HG03442 (cell line): ENCODE measurements at regions not wholly inside any gene's neighbourhood (a gene's known extent, or its start where the extent isn't known, plus 50 kb on each side); places are given as distances from the start of the nearest gene placed in this dataset.
"Not testable (repeated sequence)": the region's sequence is repeated elsewhere in the genome, so short reads cannot be mapped to it uniquely, and the experiment has no call there.

Experiments
- ATAC-seq: cut with Tn5 transposase; IDR thresholded peaks from one replicate; pipeline ENCODE4 v1.9.1; 2021; ENCODE audit warnings: mild to moderate bottlenecking, moderate library complexity; ENCODE audit not compliant: unreplicated experiment

DNA sequence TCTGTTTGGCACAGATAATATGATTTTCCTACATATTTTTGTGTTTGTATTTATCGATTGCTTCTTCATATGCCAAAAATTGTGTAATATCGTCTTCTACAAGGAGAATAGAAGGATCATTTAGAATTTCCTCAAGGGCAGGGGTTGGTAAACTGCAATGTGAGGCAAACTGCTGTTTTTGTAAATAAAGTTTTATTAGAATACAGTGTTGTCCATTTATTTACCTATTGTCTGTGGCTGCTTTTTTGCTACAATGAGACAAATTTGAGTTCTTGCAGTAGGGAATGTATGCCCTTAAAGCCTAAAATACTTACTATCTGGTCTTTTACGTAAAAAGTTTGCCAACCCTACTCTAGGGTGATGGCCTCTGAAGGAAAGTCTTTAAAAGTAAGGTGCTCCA lies 509.5 kb downstream of the TMEM114 start:
- no peak for ATAC-seq

DNA sequence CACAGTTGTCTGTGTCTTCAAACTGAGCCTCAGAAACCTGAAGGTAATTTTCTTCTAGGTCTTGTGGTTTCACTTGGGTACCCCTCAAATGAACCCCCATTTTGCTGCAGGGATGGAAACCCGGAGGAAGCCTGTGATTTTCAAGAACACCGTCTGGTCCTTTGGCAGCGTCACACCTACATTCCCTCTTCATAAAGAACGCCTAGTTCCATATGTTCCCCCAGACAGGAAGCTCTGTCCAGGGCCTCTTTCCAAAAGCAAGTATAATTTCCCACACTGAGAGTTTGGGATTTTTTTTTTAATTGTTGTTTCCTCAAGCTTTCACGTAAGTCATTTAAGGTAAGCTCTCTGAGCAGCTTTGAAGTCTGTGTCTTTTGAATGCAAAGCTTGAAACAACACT lies 515.0 kb downstream of the TMEM114 start:
- ATAC-seq = no peak

DNA sequence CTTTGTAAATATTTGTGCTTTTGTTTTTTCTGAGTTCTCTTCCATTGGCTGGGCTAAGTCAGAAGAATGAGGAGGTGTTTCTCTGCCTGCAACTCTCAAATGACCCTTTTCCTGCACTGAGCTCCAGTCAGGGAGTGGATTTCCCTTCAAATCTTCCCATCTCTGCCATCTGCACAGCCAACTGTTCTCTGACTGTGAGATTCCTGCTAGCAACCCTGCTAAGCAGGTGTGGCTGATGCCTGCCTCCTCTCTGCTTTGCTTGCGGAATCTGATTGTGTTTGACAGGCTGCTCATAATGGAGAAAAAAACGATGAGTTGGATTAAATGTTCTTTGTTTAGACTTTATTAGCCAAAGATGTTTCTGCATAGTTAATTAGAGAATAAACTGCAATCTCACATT lies 519.8 kb downstream of the TMEM114 start:
- no peak for ATAC-seq

GRCh38 chr16:8068225-8068624 lies 522.1 kb downstream of the TMEM114 start:
- not testable (repeated sequence) for ATAC-seq

DNA sequence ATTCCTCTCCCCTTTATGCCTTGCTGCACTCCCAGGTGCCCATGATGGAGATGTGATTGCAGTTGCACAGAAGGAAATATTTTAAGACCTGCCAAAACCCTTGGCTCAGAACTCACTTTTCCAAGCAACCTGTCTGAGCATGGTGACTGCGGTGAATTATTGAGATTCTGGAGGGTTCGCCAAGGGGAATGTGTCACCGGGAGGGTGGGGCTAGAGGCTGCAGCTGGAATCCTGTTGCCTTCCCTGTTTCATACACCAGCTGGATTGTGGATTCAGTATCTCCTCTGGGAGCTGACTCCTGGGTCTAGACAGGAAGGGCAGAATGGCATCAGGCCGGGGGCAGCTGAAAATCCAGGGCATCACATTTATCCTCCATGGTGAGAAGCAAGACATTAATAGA lies 527.2 kb downstream of the TMEM114 start:
- ATAC-seq = no peak

DNA sequence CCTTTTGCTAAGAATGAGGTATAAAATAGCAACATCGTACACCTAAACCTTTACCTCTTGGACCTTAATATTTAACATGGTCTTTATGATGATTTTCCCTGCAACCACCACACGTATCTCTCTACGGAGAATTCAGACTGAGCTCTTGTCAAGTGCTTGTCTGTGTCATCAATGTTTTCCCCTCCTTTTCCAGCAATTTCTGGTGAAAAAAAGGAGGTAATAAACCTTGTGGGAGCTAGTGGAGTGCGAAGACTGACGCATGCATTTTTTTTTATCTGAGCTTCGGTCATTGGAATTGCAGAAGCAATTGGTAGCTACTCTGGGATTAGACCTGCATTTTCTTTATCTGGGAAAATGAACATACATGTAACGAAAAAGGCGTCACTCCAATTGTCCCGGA lies 527.6 kb downstream of the TMEM114 start:
- ATAC-seq = no peak

DNA sequence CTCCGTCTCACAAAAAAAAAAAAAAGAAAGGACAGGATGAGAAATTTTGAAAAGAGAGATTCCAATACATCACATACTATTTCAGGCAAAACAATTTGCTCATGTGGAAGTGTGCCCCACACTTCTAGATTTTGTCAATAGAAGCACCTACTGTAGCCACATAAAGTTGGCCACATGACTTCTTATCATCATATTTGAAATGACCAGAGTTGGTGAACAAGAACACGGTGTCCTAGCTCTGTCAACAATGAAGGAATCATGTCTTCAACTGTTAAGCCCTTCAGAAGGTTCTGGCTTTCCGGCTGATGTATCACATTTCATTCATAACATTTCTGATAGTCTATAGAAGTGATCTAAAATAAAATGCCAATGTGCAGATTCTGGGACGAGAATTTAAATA lies 534.5 kb downstream of the TMEM114 start:
- no peak for ATAC-seq

GRCh38 chr16:8053437-8053836 lies 536.9 kb downstream of the TMEM114 start:
- ATAC-seq = no peak

DNA sequence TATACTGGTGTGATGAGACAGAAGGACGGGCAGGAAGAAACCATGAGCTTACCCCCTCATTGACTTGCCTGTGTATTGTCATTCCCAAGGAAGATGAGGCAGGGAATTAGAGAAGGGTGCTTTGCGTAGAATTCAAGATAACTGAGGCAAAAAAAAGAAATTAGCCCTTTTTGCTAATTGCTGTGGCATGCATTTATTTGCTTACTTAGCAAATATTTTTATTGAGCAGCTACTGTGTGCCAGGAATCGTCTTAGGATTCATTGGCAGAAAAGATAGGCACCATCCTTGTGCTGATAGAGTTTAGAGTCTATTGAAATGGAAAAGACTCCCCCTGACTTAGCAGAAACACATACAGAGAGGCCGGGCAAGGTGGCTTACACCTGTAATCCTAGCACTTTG lies 541.9 kb downstream of the TMEM114 start:
- ATAC-seq = no peak

- ATAC-seq = no peak
These were observed 542.6 kb downstream of the TMEM114 start for GRCh38 chr16:8047736-8048135.

GRCh38 chr16:8044796-8045195 lies 545.5 kb downstream of the TMEM114 start:
- ATAC-seq = no peak

DNA sequence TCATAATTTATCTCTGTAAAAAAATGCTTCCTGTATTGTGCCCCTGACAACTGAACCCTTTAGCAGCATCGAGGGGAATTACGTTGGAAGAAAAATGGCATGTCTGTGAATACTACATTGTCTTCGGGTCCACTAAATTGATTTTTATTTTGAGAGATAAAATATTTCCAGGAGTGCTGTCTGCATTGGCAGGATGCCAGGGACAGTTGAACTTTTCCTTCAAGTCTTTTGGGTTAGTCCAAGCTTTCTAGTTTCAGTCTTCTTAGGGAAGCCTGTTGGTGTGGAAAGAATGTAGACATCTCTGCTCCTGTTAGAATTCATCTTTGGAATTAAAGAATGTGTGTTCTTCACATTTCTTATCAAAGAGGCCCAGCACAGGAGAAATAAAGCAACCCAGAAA lies 557.9 kb downstream of the TMEM114 start:
- no peak for ATAC-seq

GRCh38 chr16:8030004-8030403 lies 560.3 kb downstream of the TMEM114 start:
- not testable (repeated sequence) for ATAC-seq

DNA sequence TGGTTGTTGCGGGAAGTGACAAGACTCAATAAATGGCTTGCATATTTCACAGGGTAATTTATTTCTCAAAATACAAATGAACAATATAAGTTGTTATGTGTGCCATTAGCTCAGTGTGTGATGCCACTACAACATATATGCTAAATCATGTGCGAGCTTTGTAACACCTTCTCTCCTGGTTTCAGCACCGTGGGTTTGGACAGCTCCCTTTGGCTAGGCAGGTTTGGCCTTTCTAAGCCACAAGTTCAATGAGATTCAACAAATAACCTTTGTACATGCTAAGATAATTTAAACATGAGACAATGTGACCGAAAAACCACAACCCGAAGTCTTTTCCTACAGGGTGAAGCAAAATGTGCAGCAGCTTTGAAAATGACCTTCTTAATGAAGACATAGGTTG lies 563.9 kb downstream of the TMEM114 start:
- ATAC-seq = no peak

DNA sequence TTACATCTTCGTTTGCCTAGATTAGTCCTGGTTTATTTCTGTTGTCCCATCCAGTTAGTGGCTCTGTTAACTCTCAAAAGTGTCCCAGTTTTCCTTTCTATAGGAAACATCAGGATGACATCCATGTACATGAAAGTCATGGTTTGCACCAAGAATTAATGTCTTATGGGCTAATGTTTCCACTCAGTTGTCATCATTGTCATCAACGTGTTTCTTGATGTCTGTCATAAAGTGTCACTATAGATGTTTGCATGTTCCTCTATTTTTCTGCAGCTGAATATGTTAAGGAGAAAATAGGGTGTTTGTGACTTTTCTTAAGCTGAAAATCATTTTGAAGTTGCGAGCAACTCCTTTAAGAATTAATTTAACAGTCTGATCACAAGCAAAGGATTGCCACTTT lies 567.0 kb downstream of the TMEM114 start:
- ATAC-seq = no peak

- no peak for ATAC-seq
These were observed 585.0 kb downstream of the TMEM114 start for GRCh38 chr16:8005096-8005860.

DNA sequence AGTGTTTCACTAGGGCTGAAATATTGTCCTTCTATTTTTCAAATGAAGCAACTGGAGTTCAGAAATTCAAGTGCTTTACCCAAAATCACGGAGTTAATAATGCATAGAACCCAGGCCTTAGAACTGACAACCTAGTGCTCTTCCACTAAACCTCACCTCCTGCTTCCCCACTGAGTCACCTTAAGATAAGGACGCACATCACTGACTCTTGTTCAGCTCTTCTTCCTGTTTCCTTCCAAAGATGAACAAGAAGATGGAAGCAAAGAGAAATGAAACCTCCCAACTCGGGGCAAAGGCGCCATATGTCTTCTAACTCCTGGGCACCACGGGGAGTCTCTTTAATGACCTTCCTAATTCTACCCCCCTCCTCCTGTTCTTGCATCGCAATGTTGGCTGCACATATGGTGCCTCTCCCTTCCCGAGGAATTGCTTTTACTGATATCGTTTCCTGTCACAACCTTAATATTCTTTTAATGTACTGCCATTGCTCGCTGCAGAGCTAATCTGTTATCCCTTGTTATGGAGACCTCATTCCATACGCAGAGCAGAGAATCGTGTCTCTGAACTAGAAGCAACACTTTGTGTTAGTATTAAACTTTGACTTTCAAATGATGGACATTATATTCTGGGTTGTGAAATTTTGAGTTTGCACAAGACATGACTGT lies 591.4 kb downstream of the TMEM114 start:
- ATAC-seq = no peak

- ATAC-seq = no peak
These were observed 592.3 kb downstream of the TMEM114 start for GRCh38 chr16:7997966-7998365.

GRCh38 chr16:7992616-7993015 lies 597.7 kb downstream of the TMEM114 start:
- no peak for ATAC-seq

DNA sequence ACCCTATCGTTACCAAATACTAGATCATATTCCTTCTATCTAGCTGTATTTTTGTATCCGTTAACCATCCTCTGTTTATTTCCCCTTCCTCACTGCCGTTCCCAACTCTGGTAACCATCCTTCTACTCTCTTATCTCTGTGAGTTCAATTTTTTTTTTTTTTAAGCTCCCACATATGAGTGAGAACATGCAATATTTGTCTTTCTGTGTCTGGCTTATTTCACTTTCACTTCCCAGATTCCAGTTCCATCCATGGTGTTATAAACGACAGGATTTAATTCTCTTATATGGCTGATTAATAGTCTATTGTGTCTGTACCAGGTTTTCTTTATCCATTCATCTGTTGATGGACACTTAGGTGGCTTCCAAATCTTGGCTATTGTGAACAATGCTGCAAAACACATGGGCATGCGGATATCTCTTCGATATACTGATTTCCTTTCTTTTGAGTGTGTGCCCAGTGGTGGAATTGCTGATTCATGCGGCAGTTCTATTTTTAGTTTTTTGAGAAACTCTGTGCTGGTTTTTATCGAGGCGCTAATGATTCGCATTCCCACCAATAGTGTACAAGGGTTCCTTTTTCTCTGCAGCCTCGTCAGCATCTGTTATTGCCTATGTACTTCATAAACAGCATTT lies 599.6 kb downstream of the TMEM114 start:
- ATAC-seq = no peak

DNA sequence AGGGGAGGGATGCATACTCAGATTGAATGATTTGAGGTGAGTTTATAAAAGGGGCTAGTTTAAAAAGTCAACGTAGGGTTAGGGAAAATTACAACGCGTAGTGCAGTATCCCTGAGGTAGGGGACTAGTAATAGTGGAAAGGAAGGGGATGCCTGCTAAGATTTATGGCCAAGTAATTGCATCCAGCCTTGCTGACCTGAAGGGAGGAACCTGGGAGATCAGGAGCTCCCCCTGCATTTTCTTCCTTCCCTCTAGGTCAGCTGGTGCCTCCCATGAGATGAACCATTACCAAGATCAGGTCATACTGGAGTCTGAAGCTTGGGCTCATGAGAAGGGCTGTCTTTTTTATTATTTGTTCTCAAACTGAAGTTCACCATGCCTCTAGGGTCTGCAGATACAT lies 606.6 kb downstream of the TMEM114 start:
- ATAC-seq = no peak

DNA sequence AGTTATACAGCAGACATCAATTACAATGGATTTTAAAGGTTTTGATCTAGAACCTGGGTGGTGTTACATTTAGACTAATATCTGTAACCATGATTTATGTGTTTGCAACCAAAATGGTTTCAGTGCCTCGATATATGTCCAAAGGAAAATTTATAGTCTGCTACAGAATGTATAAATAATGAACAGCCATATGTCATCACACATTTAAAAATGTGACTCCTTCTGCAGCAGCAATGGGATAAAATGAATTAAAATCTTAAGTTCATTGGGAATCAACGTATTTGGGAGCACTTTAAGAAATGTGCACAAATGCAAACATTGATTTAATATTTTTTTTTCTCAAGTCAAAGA lies 610.2 kb downstream of the TMEM114 start:
- no peak for ATAC-seq
